Activated T-cell treated with anti-CD3 and anti-CD28 coated beads, Interleukin-2, amount 50 U/mL, for 24 hours (primary cell): ENCODE measurements at regions not wholly inside any gene's neighbourhood (a gene's known extent, or its start where the extent isn't known, plus 50 kb on each side); places are given as distances from the start of the nearest gene placed in this dataset.

Source experiments
- DNase-seq: peaks from one replicate; pipeline ENCODE4 v3.0.0-alpha.2; 2020
- H3K27ac Mint-ChIP-seq: 2 replicates; pipeline ENCODE4 v1.8.0; 2020; ENCODE audit warnings: mild to moderate bottlenecking, mixed read lengths
- H3K27me3 Mint-ChIP-seq: 2 replicates; pipeline ENCODE4 v1.8.0; 2020; ENCODE audit warnings: mixed read lengths
- H3K36me3 Mint-ChIP-seq: 2 replicates; pipeline ENCODE4 v1.8.0; 2020; ENCODE audit warnings: low read depth, mixed read lengths
- H3K4me1 Mint-ChIP-seq: 2 replicates; pipeline ENCODE4 v1.8.0; 2020; ENCODE audit warnings: low read depth, mixed read lengths
- H3K4me3 Mint-ChIP-seq: 2 replicates; pipeline ENCODE4 v1.8.0; 2020; ENCODE audit warnings: mild to moderate bottlenecking, moderate library complexity, mixed read lengths
- H3K9me3 Mint-ChIP-seq: 2 replicates; pipeline ENCODE4 v1.8.0; 2020; ENCODE audit warnings: mixed read lengths

GRCh38 chr1:171434717-171435346 is 50.5 kb upstream of the PRRC2C start:
- DNase-seq = peak; percentile 38
- H3K9me3 Mint-ChIP-seq = no peaks in the 10 kb centered on the region
- H3K27ac Mint-ChIP-seq = peak overlapping the region; percentile 92
- peaks cover 20% of the 10 kb centered on the region for H3K4me1 Mint-ChIP-seq
- no peaks in the 10 kb centered on the region for H3K36me3 Mint-ChIP-seq
- H3K4me3 Mint-ChIP-seq = peak overlapping the region; percentile 39
- no peaks in the 10 kb centered on the region for H3K27me3 Mint-ChIP-seq
